Astrocyte (in vitro differentiated cells and primary cell): ENCODE measurements at regions not wholly inside any gene's neighbourhood (a gene's known extent, or its start where the extent isn't known, plus 50 kb on each side); places are given as distances from the start of the nearest gene placed in this dataset.

ENCODE experiments used
- DNase-seq: peaks from one replicate; pipeline ENCODE4 v3.0.0-alpha.2; 2010; ENCODE audit warnings: low read depth
- FAIRE-seq: peaks from 2 replicates; lab custom pipeline; 2011; peaks lifted over from hg19 to GRCh38; lab: Jason Lieb, UNC
- H2AFZ ChIP-seq: 2 replicates; pipeline ENCODE4 v1.6.0; 2012; ENCODE audit warnings: low read depth, low read length, inconsistent platforms
- H3K27ac ChIP-seq: 2 replicates; pipeline ENCODE4 v1.5.1; 2011; ENCODE audit warnings: low read depth, low read length, inconsistent platforms
- H3K27me3 ChIP-seq: 2 replicates; pipeline ENCODE4 v1.6.0; 2011; ENCODE audit warnings: low read length, inconsistent platforms; ENCODE audit not compliant: insufficient read depth
- H3K36me3 ChIP-seq: 2 replicates; pipeline ENCODE4 v1.5.1; 2011; ENCODE audit warnings: low read length, inconsistent platforms; ENCODE audit not compliant: insufficient read depth
- H3K4me1 ChIP-seq: 2 replicates; pipeline ENCODE4 v1.5.1; 2011; ENCODE audit warnings: low read length, inconsistent platforms; ENCODE audit not compliant: insufficient read depth
- H3K4me2 ChIP-seq: 2 replicates; pipeline ENCODE4 v1.6.0; 2012; ENCODE audit warnings: low read length, inconsistent platforms
- H3K4me3 ChIP-seq: 2 replicates; pipeline ENCODE4 v1.5.1; 2011; ENCODE audit warnings: low read depth, mild to moderate bottlenecking, low read length, inconsistent platforms; ENCODE audit not compliant: insufficient read depth
- H3K79me2 ChIP-seq: 2 replicates; pipeline ENCODE4 v1.6.0; 2012; ENCODE audit warnings: mild to moderate bottlenecking, low read length, inconsistent platforms; ENCODE audit not compliant: insufficient read depth
- H3K9ac ChIP-seq: 2 replicates; pipeline ENCODE4 v1.6.0; 2012; ENCODE audit warnings: mild to moderate bottlenecking, low read length, inconsistent platforms
- H3K9me3 ChIP-seq: 2 replicates; pipeline ENCODE4 v1.5.1; 2012; ENCODE audit warnings: low read depth, mild to moderate bottlenecking, low read length, inconsistent platforms; ENCODE audit not compliant: insufficient read depth
- H4K20me1 ChIP-seq: 2 replicates; pipeline ENCODE4 v1.6.0; 2012; ENCODE audit warnings: low read length, inconsistent platforms; ENCODE audit not compliant: insufficient read depth
- H3K27ac Mint-ChIP-seq: one replicate; pipeline ENCODE4 v1.8.0; 2021; ENCODE audit warnings: mild to moderate bottlenecking, mixed read lengths; ENCODE audit not compliant: unreplicated experiment
- H3K27me3 Mint-ChIP-seq: one replicate; pipeline ENCODE4 v1.8.0; 2021; ENCODE audit warnings: low read depth, mixed read lengths; ENCODE audit not compliant: unreplicated experiment
- H3K36me3 Mint-ChIP-seq: one replicate; pipeline ENCODE4 v1.8.0; 2021; ENCODE audit warnings: low read depth, mixed read lengths; ENCODE audit not compliant: unreplicated experiment
- H3K4me1 Mint-ChIP-seq: one replicate; pipeline ENCODE4 v1.8.0; 2021; ENCODE audit warnings: low read depth, mixed read lengths; ENCODE audit not compliant: unreplicated experiment
- H3K4me3 Mint-ChIP-seq: one replicate; pipeline ENCODE4 v1.8.0; 2021; ENCODE audit warnings: mild to moderate bottlenecking, moderate library complexity, mixed read lengths; ENCODE audit not compliant: unreplicated experiment
- H3K9me3 Mint-ChIP-seq: one replicate; pipeline ENCODE4 v1.8.0; 2021; ENCODE audit warnings: mild to moderate bottlenecking, mixed read lengths; ENCODE audit not compliant: unreplicated experiment
- EZH2 ChIP-seq: IDR thresholded peaks from 2 replicates; pipeline ENCODE4 v1.6.1; 2012; ENCODE audit warnings: mild to moderate bottlenecking, low read length, inconsistent platforms; ENCODE audit not compliant: insufficient read depth
- TF ChIP-seq, protein P1 (sequence below): IDR thresholded peaks from 2 replicates; pipeline ENCODE4 v1.5.1; 2011; ENCODE audit warnings: low read depth, mild to moderate bottlenecking, inconsistent platforms, low read length, moderate library complexity; ENCODE audit not compliant: insufficient read depth

- Mint-ChIP-seq H3K27ac (no peak overlapping the region), H3K27me3 (no peaks in the 10 kb centered on the region), H3K4me1 (peaks cover 16% of the 10 kb centered on the region), H3K4me3 (no peak overlapping the region), H3K9me3 (no peaks in the 10 kb centered on the region), H3K36me3 (no peaks in the 10 kb centered on the region)
- Histone ChIP-seq H3K79me2 (no peaks in the 10 kb centered on the region), H3K36me3 (no peaks in the 10 kb centered on the region), H2AFZ (no peak overlapping the region), H3K9ac (no peak overlapping the region), H3K27ac (no peak overlapping the region), H3K4me3 (no peak overlapping the region), H3K9me3 (no peaks in the 10 kb centered on the region), H3K4me1 (peaks cover 17% of the 10 kb centered on the region), H3K27me3 (no peaks in the 10 kb centered on the region), H3K4me2 (no peak overlapping the region), H4K20me1 (no peaks in the 10 kb centered on the region)
- TF ChIP-seq, protein P1, sequence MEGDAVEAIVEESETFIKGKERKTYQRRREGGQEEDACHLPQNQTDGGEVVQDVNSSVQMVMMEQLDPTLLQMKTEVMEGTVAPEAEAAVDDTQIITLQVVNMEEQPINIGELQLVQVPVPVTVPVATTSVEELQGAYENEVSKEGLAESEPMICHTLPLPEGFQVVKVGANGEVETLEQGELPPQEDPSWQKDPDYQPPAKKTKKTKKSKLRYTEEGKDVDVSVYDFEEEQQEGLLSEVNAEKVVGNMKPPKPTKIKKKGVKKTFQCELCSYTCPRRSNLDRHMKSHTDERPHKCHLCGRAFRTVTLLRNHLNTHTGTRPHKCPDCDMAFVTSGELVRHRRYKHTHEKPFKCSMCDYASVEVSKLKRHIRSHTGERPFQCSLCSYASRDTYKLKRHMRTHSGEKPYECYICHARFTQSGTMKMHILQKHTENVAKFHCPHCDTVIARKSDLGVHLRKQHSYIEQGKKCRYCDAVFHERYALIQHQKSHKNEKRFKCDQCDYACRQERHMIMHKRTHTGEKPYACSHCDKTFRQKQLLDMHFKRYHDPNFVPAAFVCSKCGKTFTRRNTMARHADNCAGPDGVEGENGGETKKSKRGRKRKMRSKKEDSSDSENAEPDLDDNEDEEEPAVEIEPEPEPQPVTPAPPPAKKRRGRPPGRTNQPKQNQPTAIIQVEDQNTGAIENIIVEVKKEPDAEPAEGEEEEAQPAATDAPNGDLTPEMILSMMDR = no peak
- FAIRE-seq = no peak
- no peak for DNase-seq
Measured at GRCh38 chr13:34345258-34345965, 527.5 kb downstream of the RFC3 start.

GRCh38 chr13:34346626-34347025 lies 528.7 kb downstream of the RFC3 start:
- Histone ChIP-seq H3K27ac (no peak overlapping the region), H4K20me1 (no peaks in the 10 kb centered on the region), H3K9ac (no peak overlapping the region), H3K79me2 (no peaks in the 10 kb centered on the region), H3K27me3 (no peaks in the 10 kb centered on the region), H3K4me3 (no peak overlapping the region), H3K36me3 (no peaks in the 10 kb centered on the region), H3K9me3 (no peaks in the 10 kb centered on the region), H3K4me2 (no peak overlapping the region), H3K4me1 (peaks cover 17% of the 10 kb centered on the region), H2AFZ (no peak overlapping the region)
- Mint-ChIP-seq H3K27me3 (no peaks in the 10 kb centered on the region), H3K9me3 (no peaks in the 10 kb centered on the region), H3K4me1 (peaks cover 19% of the 10 kb centered on the region), H3K4me3 (no peak overlapping the region), H3K27ac (no peak overlapping the region), H3K36me3 (no peaks in the 10 kb centered on the region)
- DNase-seq (peak; percentile 54), FAIRE-seq (no peak)
- TF ChIP-seq, protein P1 = no peak
- no peak for TF ChIP-seq EZH2

GRCh38 chr13:34347784-34348573 lies 530.0 kb downstream of the RFC3 start:
- H3K79me2 ChIP-seq = no peaks in the 10 kb centered on the region
- peaks cover 19% of the 10 kb centered on the region for H3K4me1 Mint-ChIP-seq
- H3K9ac ChIP-seq = no peak overlapping the region
- H3K36me3 ChIP-seq = no peaks in the 10 kb centered on the region
- no peak for DNase-seq
- no peaks in the 10 kb centered on the region for H4K20me1 ChIP-seq
- H3K27me3 Mint-ChIP-seq = no peaks in the 10 kb centered on the region
- no peak overlapping the region for H3K27ac ChIP-seq
- no peaks in the 10 kb centered on the region for H3K9me3 Mint-ChIP-seq
- no peak overlapping the region for H3K4me2 ChIP-seq
- no peak overlapping the region for H3K4me3 Mint-ChIP-seq
- no peak for FAIRE-seq
- no peak overlapping the region for H3K27ac Mint-ChIP-seq
- H3K36me3 Mint-ChIP-seq = no peaks in the 10 kb centered on the region
- peaks cover 17% of the 10 kb centered on the region for H3K4me1 ChIP-seq
- H2AFZ ChIP-seq = no peak overlapping the region
- no peak overlapping the region for H3K4me3 ChIP-seq
- H3K9me3 ChIP-seq = no peaks in the 10 kb centered on the region
- no peaks in the 10 kb centered on the region for H3K27me3 ChIP-seq
- TF ChIP-seq, protein P1 = no peak
- no peak for TF ChIP-seq EZH2
